ENCODE measurements at regions not wholly inside any gene's neighbourhood (a gene's known extent, or its start where the extent isn't known, plus 50 kb on each side); places are given as distances from the start of the nearest gene placed in this dataset.

DNA sequence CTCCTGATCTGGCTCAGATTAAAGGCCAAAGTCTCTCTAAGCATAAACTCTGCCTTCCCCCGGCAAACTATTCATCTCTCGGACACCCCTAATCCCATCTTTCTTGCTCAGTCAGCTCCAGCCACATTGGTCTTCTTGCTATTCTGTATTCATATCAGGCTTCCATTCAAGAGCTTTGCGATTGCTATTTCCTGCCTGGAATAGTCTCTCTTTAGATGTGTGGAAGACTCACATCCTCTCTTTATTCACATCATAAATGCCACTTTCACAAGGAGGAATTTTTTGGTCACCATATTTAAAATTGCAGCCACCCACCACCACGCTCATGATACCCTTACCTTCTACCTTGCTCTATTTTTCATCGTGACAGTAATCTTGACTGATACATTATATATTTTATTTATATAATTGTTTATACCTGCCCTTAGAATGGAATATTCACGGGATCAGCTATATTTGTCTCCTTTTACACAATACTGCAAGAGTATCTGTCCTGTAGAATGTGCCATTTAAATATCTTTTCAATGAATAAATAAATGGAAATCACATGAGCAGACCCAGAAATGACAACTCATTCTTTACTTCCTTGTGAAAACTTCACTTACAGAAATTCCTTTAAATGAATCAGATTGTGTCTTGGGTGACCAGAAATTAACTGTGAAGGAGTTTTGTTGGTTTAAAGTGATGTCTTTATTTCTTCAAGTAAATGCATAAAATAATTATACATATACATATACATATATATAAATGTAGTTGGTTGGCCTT is 780.6 kb upstream of the FLRT2 start:
- WGBS, 2 donors, result 81 to 84% methylated on average over 6 of the region's 6 CpGs
- TF ChIP-seq, protein P1, sequence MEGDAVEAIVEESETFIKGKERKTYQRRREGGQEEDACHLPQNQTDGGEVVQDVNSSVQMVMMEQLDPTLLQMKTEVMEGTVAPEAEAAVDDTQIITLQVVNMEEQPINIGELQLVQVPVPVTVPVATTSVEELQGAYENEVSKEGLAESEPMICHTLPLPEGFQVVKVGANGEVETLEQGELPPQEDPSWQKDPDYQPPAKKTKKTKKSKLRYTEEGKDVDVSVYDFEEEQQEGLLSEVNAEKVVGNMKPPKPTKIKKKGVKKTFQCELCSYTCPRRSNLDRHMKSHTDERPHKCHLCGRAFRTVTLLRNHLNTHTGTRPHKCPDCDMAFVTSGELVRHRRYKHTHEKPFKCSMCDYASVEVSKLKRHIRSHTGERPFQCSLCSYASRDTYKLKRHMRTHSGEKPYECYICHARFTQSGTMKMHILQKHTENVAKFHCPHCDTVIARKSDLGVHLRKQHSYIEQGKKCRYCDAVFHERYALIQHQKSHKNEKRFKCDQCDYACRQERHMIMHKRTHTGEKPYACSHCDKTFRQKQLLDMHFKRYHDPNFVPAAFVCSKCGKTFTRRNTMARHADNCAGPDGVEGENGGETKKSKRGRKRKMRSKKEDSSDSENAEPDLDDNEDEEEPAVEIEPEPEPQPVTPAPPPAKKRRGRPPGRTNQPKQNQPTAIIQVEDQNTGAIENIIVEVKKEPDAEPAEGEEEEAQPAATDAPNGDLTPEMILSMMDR (IDR thresholded peaks at IDR 0.05; ENCODE audit: control extremely low read depth, extremely low read depth), result no peak
- Histone ChIP-seq H3K27ac (ENCODE audit: low read depth in 1 of 2, low read length in 1 of 2) (no peak overlapping the region), H3K36me3 (ENCODE audit: control insufficient read depth in 4 of 4, insufficient read depth in 4 of 4, low read length in 4 of 4) (no peaks in the 10 kb centered on the region), H3K27me3 (ENCODE audit: control insufficient read depth in 3 of 3, insufficient read depth in 3 of 3, low read length in 2 of 3) (no peaks in the 10 kb centered on the region), H3K4me1 (ENCODE audit: control insufficient read depth in 5 of 5, insufficient read depth in 5 of 5, low read length in 5 of 5) (peaks cover 0 to 3% (median 0%) of the 10 kb centered on the region in 5 donors), H3K9ac (ENCODE audit: insufficient read depth in 1 of 2, low read length in 2 of 2) (no peak overlapping the region), H3K9me3 (ENCODE audit: control insufficient read depth in 4 of 4, insufficient read depth in 3 of 4, low read length in 3 of 4) (no peaks in the 10 kb centered on the region), H3K4me3 (no peak overlapping the region)
- no peak for DNase-seq
- ATAC-seq (ENCODE audit: insufficient read depth, low FRiP score), result no peak

DNA sequence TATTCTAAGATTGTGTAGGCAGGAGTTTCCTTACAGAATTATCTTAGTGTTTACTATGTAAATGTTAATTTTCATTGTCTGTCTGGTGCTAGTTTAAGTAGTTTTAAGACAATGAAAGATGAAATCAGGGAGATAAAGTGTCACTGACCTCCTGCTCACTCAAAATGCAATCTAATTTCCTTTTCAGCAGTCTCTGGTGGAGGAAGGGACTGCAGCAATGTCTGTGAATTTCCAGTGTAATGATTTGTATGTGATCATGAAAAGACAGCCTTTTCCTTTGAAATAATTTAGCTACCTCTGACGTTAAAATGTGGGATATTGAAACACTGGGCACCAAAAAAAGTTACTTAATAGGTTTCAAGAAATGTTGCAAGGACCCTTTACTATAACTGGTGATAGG is 779.7 kb upstream of the FLRT2 start:
- DNase-seq, result no peak
- peaks cover 0 to 3% (median 0%) of the 10 kb centered on the region in 5 donors for H3K4me1 ChIP-seq (ENCODE audit: control insufficient read depth in 5 of 5, insufficient read depth in 5 of 5, low read length in 5 of 5)
- 14 to 20% methylated on average over 1 of the region's 1 CpG for WGBS, 2 donors
- no peak for ATAC-seq (ENCODE audit: insufficient read depth, low FRiP score)
- no peaks in the 10 kb centered on the region for H3K9me3 ChIP-seq (ENCODE audit: control insufficient read depth in 4 of 4, insufficient read depth in 3 of 4, low read length in 3 of 4)
- no peak overlapping the region for H3K9ac ChIP-seq (ENCODE audit: insufficient read depth in 1 of 2, low read length in 2 of 2)
- H3K36me3 ChIP-seq (ENCODE audit: control insufficient read depth in 4 of 4, insufficient read depth in 4 of 4, low read length in 4 of 4), result no peaks in the 10 kb centered on the region
- TF ChIP-seq, protein P1 (IDR thresholded peaks at IDR 0.05; ENCODE audit: control extremely low read depth, extremely low read depth), result no peak
- H3K27ac ChIP-seq (ENCODE audit: low read depth in 1 of 2, low read length in 1 of 2), result no peak overlapping the region
- H3K27me3 ChIP-seq (ENCODE audit: control insufficient read depth in 3 of 3, insufficient read depth in 3 of 3, low read length in 2 of 3), result no peaks in the 10 kb centered on the region
- no peak overlapping the region for H3K4me3 ChIP-seq

DNA sequence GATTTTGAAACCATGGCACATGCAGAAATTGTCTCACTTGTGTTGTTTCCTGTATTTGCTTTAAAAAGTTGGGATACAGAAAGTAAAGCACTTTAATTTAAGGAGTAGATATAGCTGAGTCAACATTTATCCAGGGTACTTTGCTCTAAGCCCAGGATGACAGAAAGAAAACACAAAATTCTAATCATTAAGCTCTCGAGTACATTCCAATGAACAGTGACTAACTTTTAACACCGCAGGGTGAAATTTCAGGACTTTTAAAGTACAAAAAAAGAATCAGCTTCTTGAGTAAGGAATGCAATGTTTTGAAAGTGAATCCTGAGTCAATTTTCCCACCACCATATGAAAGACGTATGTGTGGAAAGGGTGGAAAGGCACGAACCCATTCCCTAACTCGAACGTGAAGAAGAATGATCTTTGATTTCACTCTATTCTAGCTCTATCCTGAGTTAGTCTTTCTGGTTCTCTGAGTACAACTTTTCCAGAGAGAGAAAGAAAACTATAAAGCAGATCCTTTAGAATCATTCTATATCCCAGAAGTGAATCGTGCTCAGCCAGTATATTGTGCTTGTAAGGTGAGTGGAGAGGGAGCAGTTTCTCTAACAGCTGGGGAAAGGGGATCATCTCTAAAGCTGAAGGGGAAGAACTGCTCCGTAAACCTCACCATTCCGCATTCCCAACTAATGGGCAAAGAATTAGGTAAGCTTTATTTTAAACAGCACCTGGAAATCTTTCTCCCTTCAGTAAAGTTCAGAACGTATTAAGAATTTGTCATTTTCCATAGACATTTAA is 779.0 kb upstream of the FLRT2 start:
- H3K36me3 ChIP-seq (ENCODE audit: control insufficient read depth in 4 of 4, insufficient read depth in 4 of 4, low read length in 4 of 4), result no peaks in the 10 kb centered on the region
- no peak overlapping the region for H3K4me3 ChIP-seq
- DNase-seq, result peak in 1 of 3 donors; percentile 22
- peak; percentile 66 for ATAC-seq (ENCODE audit: insufficient read depth, low FRiP score)
- WGBS, 2 donors, result 49 to 73% methylated on average over 10 of the region's 10 CpGs
- H3K9me3 ChIP-seq (ENCODE audit: control insufficient read depth in 4 of 4, insufficient read depth in 3 of 4, low read length in 3 of 4), result no peaks in the 10 kb centered on the region
- no peak overlapping the region for H3K27ac ChIP-seq (ENCODE audit: low read depth in 1 of 2, low read length in 1 of 2)
- H3K9ac ChIP-seq (ENCODE audit: insufficient read depth in 1 of 2, low read length in 2 of 2), result no peak overlapping the region
- TF ChIP-seq, protein P1 (IDR thresholded peaks at IDR 0.05; ENCODE audit: control extremely low read depth, extremely low read depth), result no peak
- H3K27me3 ChIP-seq (ENCODE audit: control insufficient read depth in 3 of 3, insufficient read depth in 3 of 3, low read length in 2 of 3), result no peaks in the 10 kb centered on the region
- H3K4me1 ChIP-seq (ENCODE audit: control insufficient read depth in 5 of 5, insufficient read depth in 5 of 5, low read length in 5 of 5), result peaks cover 0 to 3% (median 0%) of the 10 kb centered on the region in 5 donors
